Spleen (tissue), 11 donors: ENCODE measurements at regions not wholly inside any gene's neighbourhood (a gene's known extent, or its start where the extent isn't known, plus 50 kb on each side); places are given as distances from the start of the nearest gene placed in this dataset.

ENCODE experiments used
- DNase-seq: peaks from one replicate; pipeline ENCODE4 v3.0.0-alpha.2; 2020
- H3K27ac ChIP-seq, 8 donors: fragments of 200-600 bp; sonication (generic) in 7 of 8; 1 replicate in 4 of 8; 2 replicates in 4 of 8; pipeline versions ENCODE4 v1.5.0 to v1.8.0; 2016 to 2021; ENCODE audit warnings: inconsistent platforms in 4 of 8, mild to moderate bottlenecking in 4 of 8, moderate library complexity in 1 of 8
- H3K27me3 ChIP-seq, 7 donors: fragments of 200-600 bp; sonication (generic) in 6 of 7; replicated peaks in 1 of 7; 1 replicate in 4 of 7; 2 replicates in 3 of 7; pipeline versions ENCODE4 v1.5.0 to v1.8.0; 2016 to 2021; ENCODE audit warnings: inconsistent platforms in 3 of 7, mild to moderate bottlenecking in 1 of 7
- H3K36me3 ChIP-seq, 6 donors: fragments of 200-600 bp; sonication (generic) in 5 of 6; 1 replicate in 4 of 6; 2 replicates in 2 of 6; pipeline versions ENCODE4 v1.5.0 to v1.8.0; 2016 to 2021; ENCODE audit warnings: inconsistent platforms in 2 of 6
- H3K4me1 ChIP-seq, 6 donors: fragments of 200-600 bp; sonication (generic) in 5 of 6; 1 replicate in 3 of 6; 2 replicates in 3 of 6; pipeline versions ENCODE4 v1.5.0 to v1.8.0; 2016 to 2021; ENCODE audit warnings: inconsistent platforms in 3 of 6
- H3K4me3 ChIP-seq, 8 donors: fragments of 200-600 bp; sonication (generic) in 7 of 8; 1 replicate in 4 of 8; 2 replicates in 4 of 8; pipeline versions ENCODE4 v1.5.0 to v1.8.0; 2016 to 2021; ENCODE audit warnings: inconsistent platforms in 4 of 8, mild to moderate bottlenecking in 4 of 8, moderate library complexity in 2 of 8
- H3K9me3 ChIP-seq, 8 donors: fragments of 200-600 bp; sonication (generic) in 7 of 8; 1 replicate in 4 of 8; 2 replicates in 4 of 8; pipeline versions ENCODE4 v1.5.0 to v1.8.0; 2016 to 2021; ENCODE audit warnings: inconsistent platforms in 4 of 8
- CTCF ChIP-seq, 11 experiments: fragments of 200-600 bp in 7 of 11; fragments of 450-650 bp in 4 of 11; sonication (generic) in 4 of 11; IDR thresholded peaks in 8 of 11; conservative IDR thresholded peaks in 3 of 11; 1 replicate in 7 of 11; 2 replicates in 4 of 11; pipeline versions ENCODE4 v1.4.0 to v1.8.0; 2016 to 2021; ENCODE audit warnings: antibody characterized with exemption in 11 of 11, inconsistent platforms in 4 of 11, mild to moderate bottlenecking in 1 of 11
- POLR2A ChIP-seq, 3 donors: fragments of 450-650 bp; IDR thresholded peaks; one replicate each; pipeline ENCODE4 v1.5.1; 2017; ENCODE audit warnings: antibody characterized with exemption in 3 of 3, mild to moderate bottlenecking in 1 of 3
- POLR2AphosphoS5 ChIP-seq, 3 donors: sonication (generic); formaldehyde crosslinking; IDR thresholded peaks; one replicate each; pipeline ENCODE4 v1.5.1; 2017; ENCODE audit warnings: antibody characterized with exemption in 3 of 3
- WGBS, 5 donors: extraction: QIAGEN DNeasy Blood & Tissue Kit in 3 of 5; methylation state at CpG; one replicate each; pipeline versions ENCODE4 v1.1.5 to v1.1.7; 2013 to 2018; 5-methylcytosine and 5-hydroxymethylcytosine counted together
- intact Hi-C: fragments of 100-400 bp; cut with DNase I; formaldehyde crosslinking; loops from one replicate; pipeline ENCODE4 v1.15.0; 2023; ENCODE audit warnings: low total_unique reads
- donor health status: healthy with polysubstance abuse.
- donor health status: DM: no; HTN: no; CAD: no; lungs with moderate emphysema.
- donor health status: DM: no; HTN: no; CAD: no.
- donor health status: Bipolar disorder and iron deficiency.
- donor health status: healthy.
- donor health status: DM: no; HTN: no; CAD: no.
- donor health status: DM: yes; HTN: yes; CAD: no.

DNA sequence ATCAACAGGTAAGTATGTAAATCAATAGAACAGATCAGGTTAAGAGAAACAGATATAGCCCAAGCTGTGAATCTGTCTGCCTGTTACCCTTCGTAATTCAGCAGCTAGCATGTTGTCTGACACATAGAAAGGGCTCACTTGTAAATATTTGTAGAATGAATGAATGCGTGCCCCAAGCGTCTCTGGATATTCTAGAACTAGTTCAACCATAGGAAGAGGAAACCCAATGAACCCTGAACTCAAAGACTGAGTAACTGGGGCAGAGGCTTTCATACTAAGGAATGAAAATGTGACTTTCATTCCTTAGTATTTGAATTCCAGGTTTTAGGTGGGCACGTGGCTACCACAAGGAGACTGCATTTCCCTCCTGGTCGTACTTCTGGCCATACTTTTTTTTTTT is 60.1 kb upstream of the SMYD2 start:
- 80 to 90% (median 88%) methylated on average over 5 of the region's 5 CpGs for WGBS, 5 donors
- no peaks in the 10 kb centered on the region for H3K9me3 ChIP-seq
- no peak overlapping the region for H3K4me3 ChIP-seq
- intact Hi-C loops: no loop called here
- no peak for DNase-seq
- peaks cover 0 to 30% (median 0%) of the 10 kb centered on the region in 7 donors for H3K27me3 ChIP-seq
- TF ChIP-seq CTCF (IDR thresholded peaks at IDR 0.05 in 8 of 11, conservative IDR thresholded peaks at IDR 0.05 in 3 of 11): no peak
- no peak for TF ChIP-seq POLR2A (IDR thresholded peaks at IDR 0.05)
- no peak for TF ChIP-seq POLR2AphosphoS5 (IDR thresholded peaks at IDR 0.05)
- H3K27ac ChIP-seq: no peak overlapping the region
- H3K36me3 ChIP-seq: no peaks in the 10 kb centered on the region
- peaks cover 0 to 10% (median 0%) of the 10 kb centered on the region in 6 donors for H3K4me1 ChIP-seq

DNA sequence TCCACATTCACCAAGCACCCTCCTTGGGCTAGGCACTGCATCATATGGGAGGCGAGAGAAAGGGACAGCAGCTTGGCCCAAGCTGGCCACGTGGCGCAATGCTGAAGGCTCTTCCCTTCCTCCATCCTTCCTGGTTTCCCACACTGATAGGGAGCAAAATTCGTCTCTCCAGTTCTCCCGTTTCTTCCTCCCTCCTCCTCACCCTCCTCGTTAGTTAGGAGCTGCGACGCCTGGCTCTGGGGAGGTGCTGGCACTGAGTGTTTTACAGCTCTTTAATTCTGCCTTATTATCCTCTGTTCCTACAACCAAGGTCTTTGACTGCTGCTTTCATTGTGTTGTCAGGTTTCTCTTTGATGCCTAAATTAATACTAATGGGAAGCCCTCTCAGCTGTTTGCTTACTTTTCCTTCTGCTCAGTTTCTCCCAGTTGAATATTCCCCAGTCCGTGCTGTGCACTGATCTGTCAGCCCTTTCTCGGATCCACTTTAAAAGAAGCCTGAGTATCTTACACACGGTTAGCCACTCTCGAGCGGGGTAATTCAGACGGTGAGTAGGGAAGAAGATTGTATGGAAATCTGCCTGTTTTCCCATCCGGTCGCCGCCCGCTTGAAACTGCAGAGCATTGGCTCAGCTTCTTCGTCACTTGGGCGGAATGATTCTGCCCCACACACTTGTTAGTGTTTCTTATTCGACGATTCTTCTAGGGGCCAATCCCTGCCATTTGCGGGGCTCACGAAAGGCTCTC is 56.2 kb upstream of the SMYD2 start:
- Histone ChIP-seq H3K4me1 (peaks cover 0 to 10% (median 0%) of the 10 kb centered on the region in 6 donors), H3K27ac (no peak overlapping the region), H3K36me3 (no peaks in the 10 kb centered on the region), H3K9me3 (no peaks in the 10 kb centered on the region), H3K4me3 (peak overlapping the region in 2 of 8 donors; percentile 27 to 37), H3K27me3 (peaks cover 0 to 18% (median 0%) of the 10 kb centered on the region in 7 donors)
- TF ChIP-seq POLR2A (IDR thresholded peaks at IDR 0.05) (no peak), CTCF (IDR thresholded peaks at IDR 0.05 in 8 of 11, conservative IDR thresholded peaks at IDR 0.05 in 3 of 11) (no peak), POLR2AphosphoS5 (IDR thresholded peaks at IDR 0.05) (no peak)
- intact Hi-C loops: no loop called here
- no peak for DNase-seq
- 34 to 50% (median 43%) methylated on average over 24 of the region's 24 CpGs for WGBS, 5 donors

- Histone ChIP-seq H3K36me3 (no peaks in the 10 kb centered on the region), H3K27ac (no peak overlapping the region)
- intact Hi-C loops: no loop called here
Measured at GRCh38 chr1:214228976-214229375, 52.0 kb upstream of the SMYD2 start.

More at GRCh38 chr1:214228976-214229375, 52.0 kb upstream of the SMYD2 start:
- Histone ChIP-seq H3K9me3 (no peaks in the 10 kb centered on the region), H3K27me3 (no peaks in the 10 kb centered on the region), H3K4me1 (peaks cover 0 to 10% (median 0%) of the 10 kb centered on the region in 6 donors), H3K4me3 (no peak overlapping the region)
- 82 to 90% (median 88%) methylated on average over 3 of the region's 3 CpGs for WGBS, 5 donors
- DNase-seq: no peak
- TF ChIP-seq POLR2AphosphoS5 (IDR thresholded peaks at IDR 0.05) (no peak), CTCF (IDR thresholded peaks at IDR 0.05 in 8 of 11, conservative IDR thresholded peaks at IDR 0.05 in 3 of 11) (no peak), POLR2A (IDR thresholded peaks at IDR 0.05) (no peak)
